ENCODE measurements at regions not wholly inside any gene's neighbourhood (a gene's known extent, or its start where the extent isn't known, plus 50 kb on each side); places are given as distances from the start of the nearest gene placed in this dataset.

DNA sequence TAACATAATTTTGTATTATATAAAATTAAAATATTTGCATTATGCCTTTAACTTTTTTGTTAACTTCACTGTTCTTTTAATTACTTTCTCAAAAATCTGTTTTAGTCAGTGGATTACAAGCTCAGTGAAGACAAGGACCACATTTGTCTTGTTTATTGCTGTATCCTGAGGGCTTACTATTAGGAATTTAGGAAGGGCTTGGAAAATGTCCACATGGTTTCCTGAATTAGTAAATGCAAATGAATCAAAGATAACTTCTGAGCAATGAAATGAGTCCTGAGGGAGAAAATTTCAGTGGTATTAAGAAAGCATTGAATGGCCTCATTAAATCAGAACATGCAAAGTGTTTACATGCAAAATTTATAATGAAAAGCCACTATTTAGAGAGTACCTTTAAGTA is 1293.2 kb upstream of the GOT2 start:
- H3K9me3 ChIP-seq (ENCODE audit: low read length): peaks cover 75% of the 10 kb centered on the region
- H3K79me2 ChIP-seq (ENCODE audit: insufficient read depth, low read length): no peaks in the 10 kb centered on the region
- no peak for FAIRE-seq
- no peak overlapping the region for H3K4me2 ChIP-seq (ENCODE audit: low read depth, low read length)
- no peak overlapping the region for H3K27ac ChIP-seq (ENCODE audit: extremely low read length, insufficient read depth, low read length)
- H3K4me1 ChIP-seq (ENCODE audit: insufficient read depth, low read length): no peaks in the 10 kb centered on the region
- no peak for DNase-seq (ENCODE audit: low spot score)
- H3K9ac ChIP-seq (ENCODE audit: insufficient read depth, low read depth, low read length): no peak overlapping the region
- no peak overlapping the region for H3K4me3 ChIP-seq (replicated peaks in 1 of 3; ENCODE audit: insufficient read depth in 1 of 3, low read depth in 2 of 3, low read length in 3 of 3)
- ChIA-PET POLR2A (no interaction called here), CTCF (ENCODE audit: low intra/inter-chr PET ratio, low total read pairs) (no interaction called here)
- no peaks in the 10 kb centered on the region for H3K27me3 ChIP-seq (ENCODE audit: control insufficient read depth in 1 of 2, insufficient read depth in 2 of 2, low read length in 2 of 2)
- H2AFZ ChIP-seq (ENCODE audit: low read length): no peak overlapping the region
- BruUV-seq (replicated peaks): no TSS peak
- in situ Hi-C loops (cut with HindIII; ENCODE audit: extremely low pct_ligation_motif_present, low pct_unique_long_range_greater_than_20kb) (no loop called here), intact Hi-C loops (cut with micrococcal nuclease; ENCODE audit: unreplicated experiment) (no loop called here)
- no peaks in the 10 kb centered on the region for H3K36me3 ChIP-seq (replicated peaks in 1 of 2; ENCODE audit: control insufficient read depth in 1 of 2, insufficient read depth in 2 of 2, low read length in 2 of 2)
- ATAC-seq: no peak
- no peaks in the 10 kb centered on the region for H4K20me1 ChIP-seq (ENCODE audit: insufficient read depth, low read length)
- TF ChIP-seq ZNF567 (CRISPR knock-in tag; IDR thresholded peaks at IDR 0.05; ENCODE audit: borderline replicate concordance) (no peak), ZNF589 (CRISPR knock-in tag; conservative IDR thresholded peaks at IDR 0.05) (no peak), MIXL1 (CRISPR knock-in tag; IDR thresholded peaks at IDR 0.05) (no peak), ZNF841 (CRISPR knock-in tag; IDR thresholded peaks at IDR 0.05; ENCODE audit: borderline replicate concordance) (no peak), CCDC6 (CRISPR knock-in tag; IDR thresholded peaks at IDR 0.05) (no peak), TERF1 (CRISPR knock-in tag; IDR thresholded peaks at IDR 0.05) (no peak), DRAP1 (CRISPR knock-in tag; IDR thresholded peaks at IDR 0.05) (no peak), ZNF331 (CRISPR knock-in tag; IDR thresholded peaks at IDR 0.05) (no peak), ZNF235 (CRISPR knock-in tag; IDR thresholded peaks at IDR 0.05; ENCODE audit: borderline replicate concordance) (no peak), HOMEZ (CRISPR knock-in tag; IDR thresholded peaks at IDR 0.05; ENCODE audit: low read depth) (no peak), MXI1 (IDR thresholded peaks at IDR 0.05; ENCODE audit: borderline replicate concordance, low read depth, low read length) (no peak), ATF2 (CRISPR knock-in tag; IDR thresholded peaks at IDR 0.05) (no peak), RFX5 (IDR thresholded peaks at IDR 0.05; ENCODE audit: low read depth, low read length) (no peak), RAD51 (IDR thresholded peaks at IDR 0.05; ENCODE audit: borderline replicate concordance) (no peak), MTERF4 (CRISPR knock-in tag; IDR thresholded peaks at IDR 0.05) (no peak), PAXIP1 (CRISPR knock-in tag; conservative IDR thresholded peaks at IDR 0.05) (no peak)
- TF ChIP-seq, protein P1, sequence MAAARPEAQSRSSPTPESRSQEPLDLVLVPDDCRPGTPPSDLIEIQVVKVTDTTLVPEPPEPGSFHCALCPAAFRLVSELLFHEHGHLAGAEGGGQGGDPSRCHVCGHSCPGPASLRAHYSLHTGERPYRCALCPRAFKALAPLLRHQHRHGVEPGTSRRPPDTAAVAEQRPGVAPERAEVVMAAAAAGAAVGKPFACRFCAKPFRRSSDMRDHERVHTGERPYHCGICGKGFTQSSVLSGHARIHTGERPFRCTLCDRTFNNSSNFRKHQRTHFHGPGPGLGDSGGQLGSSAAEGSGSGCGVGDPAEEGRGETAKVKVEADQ (CRISPR knock-in tag; IDR thresholded peaks at IDR 0.05; ENCODE audit: borderline replicate concordance): no peak

All from HepG2 (cell line).